Mucosa of stomach (tissue), 1 donor: ENCODE measurements at regions not wholly inside any gene's neighbourhood (a gene's known extent, or its start where the extent isn't known, plus 50 kb on each side); places are given as distances from the start of the nearest gene placed in this dataset.

Experiments
- H3K27me3 ChIP-seq: one replicate; pipeline ENCODE4 v1.7.0; 2013; ENCODE audit warnings: mild to moderate bottlenecking, low read length; ENCODE audit not compliant: control insufficient read depth, insufficient read depth
- H3K36me3 ChIP-seq: one replicate; pipeline ENCODE4 v1.7.0; 2013; ENCODE audit warnings: low read length; ENCODE audit not compliant: control insufficient read depth, insufficient read depth
- H3K4me1 ChIP-seq: one replicate; pipeline ENCODE4 v1.7.0; 2013; ENCODE audit warnings: mild to moderate bottlenecking, low read length; ENCODE audit not compliant: control insufficient read depth, insufficient read depth
- H3K4me3 ChIP-seq: one replicate; pipeline ENCODE4 v1.7.0; 2013; ENCODE audit warnings: low read length
- H3K9ac ChIP-seq: one replicate; pipeline ENCODE4 v1.7.0; 2013; ENCODE audit warnings: mild to moderate bottlenecking, low read length, moderate library complexity
- H3K9me3 ChIP-seq: one replicate; pipeline ENCODE4 v1.7.0; 2013; ENCODE audit warnings: mild to moderate bottlenecking, low read length, moderate library complexity; ENCODE audit not compliant: control insufficient read depth
- donor health status: Pancreatic carcinoma.

DNA sequence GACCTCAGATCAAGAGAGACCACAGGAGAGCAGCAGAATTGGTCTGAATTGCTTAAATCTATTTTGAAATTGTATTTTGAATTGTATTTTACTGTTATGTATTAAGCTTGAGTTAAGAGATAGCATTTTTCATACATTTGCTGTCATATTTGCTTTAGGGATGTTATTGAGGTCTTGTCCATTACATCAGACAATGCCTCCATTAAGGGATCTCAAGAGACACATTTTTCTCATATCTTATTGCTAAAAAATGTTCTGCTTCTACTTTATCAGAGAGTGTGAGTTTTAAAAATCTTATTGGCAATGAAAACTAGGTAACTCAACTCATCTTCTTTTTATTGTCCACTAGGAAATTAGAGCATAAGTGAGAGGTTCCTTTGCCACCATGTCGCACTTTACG is 66.8 kb upstream of the CTAGE1 start:
- Histone ChIP-seq H3K9me3 (no peaks in the 10 kb centered on the region), H3K36me3 (no peaks in the 10 kb centered on the region), H3K9ac (no peak overlapping the region), H3K27me3 (no peaks in the 10 kb centered on the region), H3K4me3 (no peak overlapping the region), H3K4me1 (peaks cover 14% of the 10 kb centered on the region)

DNA sequence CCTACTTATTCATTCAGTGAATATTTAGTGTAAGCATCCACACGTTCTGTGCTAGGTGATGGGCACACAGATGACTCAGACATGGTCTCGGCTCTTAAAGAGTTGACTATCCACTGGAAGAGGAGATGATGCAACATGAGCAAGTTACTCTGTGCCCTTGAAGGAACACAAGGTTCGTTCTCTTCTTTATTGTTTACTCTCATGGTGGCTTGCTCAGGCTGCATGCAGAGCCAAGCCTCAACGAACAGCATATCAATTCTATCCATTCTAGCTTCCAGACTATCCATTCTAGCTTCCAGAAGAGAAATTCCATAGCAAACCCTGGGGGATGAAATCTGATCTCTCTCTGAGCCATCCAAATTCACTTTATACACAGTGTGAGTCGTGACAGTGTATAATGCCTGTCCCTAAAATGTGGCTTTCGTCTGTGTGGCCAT is 68.1 kb upstream of the CTAGE1 start:
- Histone ChIP-seq H3K9me3 (no peaks in the 10 kb centered on the region), H3K27me3 (no peaks in the 10 kb centered on the region), H3K4me3 (no peak overlapping the region), H3K9ac (no peak overlapping the region), H3K36me3 (no peaks in the 10 kb centered on the region), H3K4me1 (peaks cover 26% of the 10 kb centered on the region)

DNA sequence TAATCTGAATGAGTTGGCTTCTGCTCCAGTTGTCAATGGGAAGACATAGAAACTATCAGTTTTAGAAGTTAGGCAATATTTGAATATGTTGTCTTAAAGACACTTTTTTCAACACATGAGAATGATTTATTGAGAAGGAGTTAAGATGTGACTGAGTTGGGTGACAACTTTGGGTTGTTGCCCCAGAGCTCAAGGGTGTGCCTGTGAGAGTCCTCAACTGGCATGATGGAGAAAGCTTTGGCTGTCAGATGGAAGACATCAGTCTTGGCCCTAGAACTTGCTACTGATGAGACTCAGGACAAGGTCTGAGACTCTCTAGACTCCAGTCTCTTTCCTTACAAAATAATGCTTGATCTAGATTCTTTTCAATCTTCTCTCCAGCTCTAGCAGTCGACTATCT is 69.0 kb upstream of the CTAGE1 start:
- H3K4me3 ChIP-seq: no peak overlapping the region
- H3K27me3 ChIP-seq: no peaks in the 10 kb centered on the region

DNA sequence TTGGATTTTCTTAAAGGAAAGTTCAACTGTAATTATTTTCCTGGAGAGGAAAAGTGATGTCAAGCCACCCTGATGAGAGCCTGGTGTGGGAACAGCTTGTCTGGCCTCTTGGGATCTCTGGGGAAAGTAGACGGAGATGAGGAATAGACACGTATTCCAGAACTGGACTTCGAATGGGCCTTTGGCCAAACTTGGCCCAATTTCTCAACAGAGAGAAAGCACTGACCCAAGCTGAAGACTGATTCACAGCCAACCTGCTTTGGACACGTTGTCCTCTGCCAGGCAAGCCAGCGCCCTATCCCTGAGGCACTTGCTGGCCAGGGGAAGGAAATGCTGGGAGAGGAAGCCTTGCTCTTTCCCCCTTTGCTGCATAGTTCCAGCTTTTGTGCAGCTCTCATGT is 70.8 kb upstream of the CTAGE1 start:
- H3K36me3 ChIP-seq: no peaks in the 10 kb centered on the region
- no peak overlapping the region for H3K9ac ChIP-seq
- H3K4me1 ChIP-seq: peaks cover 26% of the 10 kb centered on the region
- H3K27me3 ChIP-seq: no peaks in the 10 kb centered on the region
- H3K9me3 ChIP-seq: no peaks in the 10 kb centered on the region
- H3K4me3 ChIP-seq: no peak overlapping the region

More for the DNA sequence above, 69.0 kb upstream of the CTAGE1 start:
- no peak overlapping the region for H3K9ac ChIP-seq
- H3K36me3 ChIP-seq: no peaks in the 10 kb centered on the region
- no peaks in the 10 kb centered on the region for H3K9me3 ChIP-seq
- peaks cover 26% of the 10 kb centered on the region for H3K4me1 ChIP-seq

DNA sequence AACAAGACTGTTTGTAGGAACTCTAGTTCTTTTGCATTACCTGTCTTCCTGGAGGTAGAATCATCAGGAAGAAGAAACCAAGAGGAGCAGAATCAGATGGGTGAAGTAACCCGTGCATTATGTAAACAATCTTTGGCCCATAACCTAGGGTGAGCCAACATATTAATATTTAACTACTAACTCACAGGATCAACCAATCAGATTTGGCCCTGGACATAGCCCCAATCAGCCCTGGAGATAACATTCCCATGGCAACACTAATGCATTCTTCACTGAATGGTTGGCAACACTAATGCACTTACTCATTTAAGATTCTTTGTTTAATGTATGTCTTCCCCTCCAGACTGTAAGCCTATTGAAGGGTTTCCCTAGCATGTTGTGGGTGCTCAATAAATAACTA is 72.0 kb upstream of the CTAGE1 start:
- no peaks in the 10 kb centered on the region for H3K36me3 ChIP-seq
- no peak overlapping the region for H3K4me3 ChIP-seq
- no peak overlapping the region for H3K9ac ChIP-seq
- H3K4me1 ChIP-seq: peaks cover 26% of the 10 kb centered on the region
- no peaks in the 10 kb centered on the region for H3K9me3 ChIP-seq
- H3K27me3 ChIP-seq: no peaks in the 10 kb centered on the region

DNA sequence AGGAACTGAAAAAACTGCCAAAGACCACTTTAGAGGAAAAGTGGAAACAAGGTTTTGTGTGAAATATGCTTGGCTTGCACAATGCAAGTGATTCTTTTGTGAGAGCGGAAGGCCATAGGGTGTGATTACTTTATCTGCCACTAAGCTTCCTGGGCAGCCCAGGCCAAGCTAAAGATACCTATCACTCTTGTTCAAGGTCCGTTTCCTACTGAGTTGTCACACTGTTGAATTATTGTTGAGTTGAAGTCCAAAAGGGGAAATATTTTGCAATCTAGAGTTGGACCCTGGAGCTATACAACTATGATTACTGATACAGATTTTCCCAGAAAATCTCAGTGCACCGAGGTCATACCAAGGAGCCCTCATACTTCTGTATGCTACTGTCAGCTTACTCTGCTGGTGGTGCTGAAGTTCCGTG is 72.7 kb upstream of the CTAGE1 start:
- no peak overlapping the region for H3K9ac ChIP-seq
- H3K27me3 ChIP-seq: no peaks in the 10 kb centered on the region

DNA sequence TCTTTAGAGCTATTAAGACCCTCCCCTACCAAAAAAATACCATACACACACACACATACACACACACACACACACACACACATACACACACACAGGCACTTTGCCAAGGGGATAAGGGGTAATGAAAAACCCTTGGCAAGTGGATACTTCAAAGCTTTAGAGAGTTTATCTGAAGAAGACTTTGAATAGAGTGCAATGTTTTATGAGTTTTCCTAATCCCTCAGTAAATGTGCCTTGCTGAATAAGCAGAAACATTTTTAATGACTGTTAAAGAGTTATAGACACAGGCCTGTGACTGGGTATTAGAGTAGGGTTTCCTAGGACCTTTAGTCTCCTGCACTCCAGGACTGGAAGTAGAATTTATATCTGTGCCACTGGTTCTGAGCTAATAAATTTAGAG is 75.5 kb upstream of the CTAGE1 start:
- Histone ChIP-seq H3K4me3 (no peak overlapping the region), H3K9me3 (no peaks in the 10 kb centered on the region), H3K27me3 (no peaks in the 10 kb centered on the region), H3K4me1 (peaks cover 24% of the 10 kb centered on the region), H3K36me3 (no peaks in the 10 kb centered on the region), H3K9ac (no peak overlapping the region)

More for the DNA sequence above, 72.7 kb upstream of the CTAGE1 start:
- H3K4me1 ChIP-seq: peaks cover 26% of the 10 kb centered on the region
- no peaks in the 10 kb centered on the region for H3K36me3 ChIP-seq
- H3K4me3 ChIP-seq: no peak overlapping the region
- H3K9me3 ChIP-seq: no peaks in the 10 kb centered on the region

DNA sequence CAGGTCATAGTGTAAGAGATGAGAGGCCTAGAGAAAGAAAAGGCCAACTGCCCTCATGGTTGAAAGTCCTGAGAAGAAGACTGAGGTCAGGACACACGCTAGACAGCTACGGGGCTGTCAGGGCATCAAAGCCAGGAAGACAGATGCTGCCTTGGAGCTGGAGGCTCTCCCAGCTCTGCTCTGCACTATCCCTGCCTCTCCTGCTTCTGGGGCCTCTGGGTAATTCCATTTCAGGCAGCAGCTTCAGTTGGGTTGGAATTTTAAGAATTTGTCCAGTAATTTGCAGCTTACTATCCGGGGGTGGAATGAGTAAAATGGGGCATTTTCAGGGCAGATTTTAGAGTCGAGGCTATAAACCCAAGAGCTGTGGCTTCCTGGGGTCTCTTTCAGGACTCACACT is 76.2 kb upstream of the CTAGE1 start:
- Histone ChIP-seq H3K9me3 (no peaks in the 10 kb centered on the region), H3K4me3 (no peak overlapping the region), H3K36me3 (no peaks in the 10 kb centered on the region), H3K9ac (no peak overlapping the region), H3K4me1 (peaks cover 18% of the 10 kb centered on the region), H3K27me3 (no peaks in the 10 kb centered on the region)

DNA sequence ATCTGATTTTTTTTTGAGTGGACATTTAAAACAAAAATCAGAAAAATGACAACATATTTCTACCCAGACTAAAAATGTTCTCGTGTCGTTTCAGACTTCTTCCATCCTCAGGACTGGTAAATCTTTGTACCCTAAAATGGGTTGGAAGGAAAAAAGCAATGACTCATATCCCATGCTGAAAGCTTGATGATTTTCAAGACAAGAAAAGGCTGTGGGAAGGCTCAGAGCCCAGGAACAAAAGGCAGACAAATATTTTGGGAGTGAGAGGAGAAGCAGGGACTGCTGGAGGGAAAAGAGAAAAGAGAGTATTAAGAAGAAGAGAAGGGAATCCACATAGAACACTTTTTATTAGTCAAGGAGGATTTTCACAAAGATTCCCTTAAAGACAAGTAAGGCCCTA is 77.1 kb upstream of the CTAGE1 start:
- H3K9ac ChIP-seq: no peak overlapping the region
- H3K36me3 ChIP-seq: no peaks in the 10 kb centered on the region
- no peak overlapping the region for H3K4me3 ChIP-seq
- no peaks in the 10 kb centered on the region for H3K27me3 ChIP-seq
- H3K4me1 ChIP-seq: peaks cover 18% of the 10 kb centered on the region
- no peaks in the 10 kb centered on the region for H3K9me3 ChIP-seq

DNA sequence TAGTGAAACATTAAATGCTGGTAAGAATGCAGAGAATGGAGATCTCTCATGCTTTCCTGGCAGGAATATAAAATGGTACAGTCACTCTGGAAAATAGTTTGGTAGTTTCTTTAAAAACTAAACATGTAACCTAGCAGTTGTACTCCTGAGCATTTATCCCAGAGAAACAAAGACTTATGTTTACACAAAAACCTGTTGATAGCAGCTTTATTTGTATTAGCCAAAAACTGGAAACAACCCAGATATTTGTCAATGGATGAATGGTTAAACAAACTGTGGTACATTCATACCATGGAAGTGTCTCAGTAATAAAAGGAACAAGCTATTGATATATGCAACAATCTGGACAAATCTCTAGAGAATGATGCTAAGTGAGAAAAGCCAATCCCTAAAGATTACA is 81.7 kb upstream of the CTAGE1 start:
- no peaks in the 10 kb centered on the region for H3K36me3 ChIP-seq
- no peaks in the 10 kb centered on the region for H3K27me3 ChIP-seq
- no peaks in the 10 kb centered on the region for H3K9me3 ChIP-seq
- H3K9ac ChIP-seq: no peak overlapping the region
- peaks cover 13% of the 10 kb centered on the region for H3K4me1 ChIP-seq
- no peak overlapping the region for H3K4me3 ChIP-seq

DNA sequence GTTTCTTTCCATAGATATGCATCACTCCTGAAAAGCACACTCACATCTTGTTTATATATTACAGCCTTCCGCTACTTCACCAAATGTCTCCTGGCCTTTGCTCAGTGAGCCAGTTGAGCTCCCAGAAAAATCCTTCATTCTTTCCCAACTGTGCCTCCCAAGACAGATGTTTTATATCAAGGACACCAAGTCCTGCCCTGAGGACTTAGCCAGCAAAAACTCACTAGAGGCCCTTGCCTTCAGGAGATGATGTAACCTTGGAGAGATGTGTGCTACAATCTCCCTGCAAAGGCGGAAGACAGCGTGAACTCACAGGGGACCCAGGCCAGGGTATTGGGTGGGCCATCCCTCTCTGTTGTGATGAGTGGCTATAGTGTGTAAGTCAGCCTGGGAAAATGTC is 86.1 kb upstream of the CTAGE1 start:
- Histone ChIP-seq H3K27me3 (no peaks in the 10 kb centered on the region), H3K36me3 (no peaks in the 10 kb centered on the region), H3K9ac (no peak overlapping the region), H3K4me3 (no peak overlapping the region), H3K9me3 (no peaks in the 10 kb centered on the region), H3K4me1 (peaks cover 18% of the 10 kb centered on the region)

DNA sequence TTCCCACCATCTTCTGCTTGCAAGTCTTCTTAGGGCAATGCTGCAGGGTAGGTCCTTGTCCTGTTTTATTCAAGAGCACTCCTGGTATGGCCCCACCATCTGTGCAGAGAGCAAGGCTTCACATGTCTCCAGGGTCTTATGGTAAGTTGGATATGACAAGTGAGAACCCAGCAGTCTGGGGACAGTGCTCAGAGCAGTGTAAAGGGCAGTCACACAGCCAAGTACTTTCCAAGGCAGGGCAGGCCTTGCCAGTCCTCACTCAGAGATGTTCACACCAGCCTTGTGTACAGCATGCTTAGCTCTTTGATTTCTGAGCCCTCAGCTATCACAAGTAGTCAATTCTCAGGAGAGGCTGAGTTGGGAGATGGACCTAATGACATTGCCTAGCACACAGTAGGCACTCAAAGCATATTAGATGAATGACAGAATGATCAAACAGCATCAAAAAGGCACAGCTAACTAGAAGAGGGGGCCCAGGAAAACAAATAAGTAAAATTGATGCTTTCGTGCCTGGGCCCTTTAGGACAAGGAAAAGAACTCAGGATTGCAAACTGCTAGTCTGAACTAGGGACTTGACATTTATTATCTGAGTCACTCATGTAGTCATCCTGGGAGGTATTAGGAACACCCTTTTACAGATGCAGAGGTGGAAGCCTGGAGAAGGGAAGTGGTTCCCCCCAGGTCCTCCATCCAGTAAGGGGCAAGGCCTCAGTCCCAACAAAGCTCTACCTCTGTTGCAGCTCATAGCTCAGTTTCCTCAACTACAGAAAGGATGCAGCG is 86.7 kb upstream of the CTAGE1 start:
- no peaks in the 10 kb centered on the region for H3K36me3 ChIP-seq
- no peak overlapping the region for H3K9ac ChIP-seq
- H3K4me3 ChIP-seq: no peak overlapping the region
- H3K27me3 ChIP-seq: no peaks in the 10 kb centered on the region
- peaks cover 13% of the 10 kb centered on the region for H3K4me1 ChIP-seq
- no peaks in the 10 kb centered on the region for H3K9me3 ChIP-seq
